GM19395 (cell line): ENCODE measurements at regions not wholly inside any gene's neighbourhood (a gene's known extent, or its start where the extent isn't known, plus 50 kb on each side); places are given as distances from the start of the nearest gene placed in this dataset.
A peak's percentile ranks its signal among the peaks of the same experiment; 100 is the strongest.
"Not testable (repeated sequence)": the region's sequence is repeated elsewhere in the genome, so short reads cannot be mapped to it uniquely, and the experiment has no call there.

ENCODE experiments used
- ATAC-seq: cut with Tn5 transposase; IDR thresholded peaks from one replicate; pipeline ENCODE4 v1.9.1; 2021; ENCODE audit warnings: mild to moderate bottlenecking, moderate library complexity; ENCODE audit not compliant: unreplicated experiment

- ATAC-seq: no peak
Measured at GRCh38 chr15:88994286-88994685, 81.1 kb upstream of the MFGE8 start.

DNA sequence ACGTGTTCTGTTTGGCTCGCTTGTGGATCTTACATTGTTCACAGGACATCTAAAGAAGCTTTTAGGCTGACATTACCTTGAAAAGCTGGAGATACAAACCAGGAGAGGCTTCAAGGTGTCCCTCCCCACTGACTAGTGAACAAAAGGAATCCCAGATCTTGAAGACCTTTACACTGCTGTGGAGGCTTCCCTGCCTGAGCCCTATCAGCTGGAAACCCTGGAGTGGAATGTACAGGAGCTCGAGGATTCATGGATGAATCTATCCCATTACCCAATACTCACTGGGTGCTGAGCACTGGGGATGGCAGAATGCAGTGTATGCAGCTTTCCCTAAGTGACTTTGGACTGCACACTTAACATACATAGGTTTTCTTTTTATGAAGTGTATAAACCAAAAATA, 82.3 kb upstream of the MFGE8 start:
- no peak for ATAC-seq

DNA sequence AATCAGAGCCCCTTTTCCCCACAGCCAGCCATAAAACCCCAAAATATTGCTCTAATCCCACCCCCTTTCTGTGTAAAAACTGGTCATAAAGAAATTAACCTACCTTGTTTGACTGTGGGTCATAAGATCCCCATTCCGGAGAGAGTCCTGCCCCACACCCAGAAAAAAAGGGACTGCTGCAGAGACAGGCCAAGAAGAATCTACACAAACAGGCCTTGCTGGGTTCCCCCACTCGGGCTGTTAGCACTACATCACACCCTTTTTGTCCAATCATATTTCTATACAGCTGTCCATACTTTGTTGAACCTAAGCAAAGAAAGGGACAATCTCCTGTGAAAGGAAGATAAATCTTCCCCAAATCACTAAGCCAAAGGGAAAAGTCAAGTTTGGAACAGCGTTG, 84.4 kb upstream of the MFGE8 start:
- no peak for ATAC-seq

GRCh38 chr15:88998980-88999713, 86.0 kb upstream of the MFGE8 start:
- no peak for ATAC-seq

GRCh38 chr15:89001708-89002275, 86.5 kb upstream of the ABHD2 start:
- ATAC-seq: not testable (repeated sequence)

DNA sequence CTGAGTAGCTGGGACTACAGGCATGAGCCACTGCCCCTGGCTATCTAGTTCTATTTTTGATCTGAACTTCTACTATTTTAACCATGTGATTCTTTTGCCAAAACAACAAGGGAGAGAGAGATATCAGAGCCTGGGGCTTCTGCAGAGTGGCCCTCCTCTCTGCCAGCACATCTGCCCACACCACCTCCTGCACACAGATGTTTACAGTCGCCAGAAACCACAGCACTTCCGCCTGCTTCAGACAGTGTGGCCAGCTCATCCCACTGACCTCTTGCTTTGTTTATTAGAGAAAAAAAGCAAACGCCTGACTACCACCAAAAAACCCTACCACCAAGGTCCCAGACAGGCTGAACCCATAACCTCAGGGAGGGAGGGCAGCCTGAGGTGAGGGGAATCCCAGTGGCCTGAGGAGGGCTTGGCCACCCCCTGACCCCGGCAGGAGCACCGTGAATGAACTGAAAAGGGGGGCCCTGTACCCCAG, 85.9 kb upstream of the ABHD2 start:
- peak; percentile 85 for ATAC-seq

GRCh38 chr15:89002830-89003229, 85.4 kb upstream of the ABHD2 start:
- ATAC-seq: peak; percentile 19

- ATAC-seq: no peak
Measured at GRCh38 chr15:89003865-89004725, 84.2 kb upstream of the ABHD2 start.

GRCh38 chr15:89004726-89005030, 83.6 kb upstream of the ABHD2 start:
- no peak for ATAC-seq

DNA sequence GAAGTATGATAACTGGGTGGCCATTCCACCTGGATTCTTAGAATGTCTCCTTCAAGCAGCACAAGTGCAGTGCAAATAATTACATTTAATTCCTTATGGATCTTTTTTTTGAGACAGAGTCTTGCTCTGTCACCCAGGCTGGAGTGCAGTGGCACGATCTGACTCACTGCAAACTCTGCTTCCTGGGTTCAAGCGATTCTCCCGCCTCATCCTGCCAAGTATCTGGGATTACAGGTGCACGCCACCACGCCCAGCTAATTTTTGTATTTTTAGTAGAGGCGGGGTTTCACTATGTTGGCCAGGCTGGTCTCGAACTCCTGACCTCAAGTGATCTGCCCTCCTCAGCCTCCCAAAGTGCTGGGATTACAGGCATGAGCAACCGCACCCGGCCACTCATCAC, 80.7 kb upstream of the ABHD2 start:
- ATAC-seq: not testable (repeated sequence)

GRCh38 chr15:89007989-89008388, 80.3 kb upstream of the ABHD2 start:
- ATAC-seq: no peak

GRCh38 chr15:89009080-89009479, 79.2 kb upstream of the ABHD2 start:
- no peak for ATAC-seq

- no peak for ATAC-seq
Measured at GRCh38 chr15:89015412-89016097, 72.7 kb upstream of the ABHD2 start.

DNA sequence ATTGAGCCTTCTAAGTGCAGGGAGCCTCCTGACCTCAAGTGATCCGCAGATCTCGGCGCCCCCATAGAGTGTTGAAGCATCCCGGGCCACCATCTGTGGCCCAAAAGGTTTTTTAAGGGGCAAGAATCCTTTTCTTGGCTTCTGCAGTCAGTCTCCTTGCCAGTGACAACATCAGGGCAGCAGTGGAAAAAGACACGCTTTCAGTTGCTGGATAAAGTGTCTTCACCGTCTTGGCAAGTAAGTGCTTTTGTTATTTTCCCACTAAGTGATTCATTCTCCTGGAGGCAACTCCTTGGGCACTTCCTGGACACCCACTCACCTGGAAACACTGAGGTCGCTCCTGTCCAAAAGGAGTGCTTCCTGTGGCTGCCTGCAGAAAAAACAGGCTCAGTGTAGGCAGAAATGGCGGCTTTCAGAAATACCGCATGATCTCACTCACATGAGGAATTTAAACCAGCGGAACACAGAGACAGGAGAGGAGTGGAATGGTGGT, 71.7 kb upstream of the ABHD2 start:
- ATAC-seq: no peak

DNA sequence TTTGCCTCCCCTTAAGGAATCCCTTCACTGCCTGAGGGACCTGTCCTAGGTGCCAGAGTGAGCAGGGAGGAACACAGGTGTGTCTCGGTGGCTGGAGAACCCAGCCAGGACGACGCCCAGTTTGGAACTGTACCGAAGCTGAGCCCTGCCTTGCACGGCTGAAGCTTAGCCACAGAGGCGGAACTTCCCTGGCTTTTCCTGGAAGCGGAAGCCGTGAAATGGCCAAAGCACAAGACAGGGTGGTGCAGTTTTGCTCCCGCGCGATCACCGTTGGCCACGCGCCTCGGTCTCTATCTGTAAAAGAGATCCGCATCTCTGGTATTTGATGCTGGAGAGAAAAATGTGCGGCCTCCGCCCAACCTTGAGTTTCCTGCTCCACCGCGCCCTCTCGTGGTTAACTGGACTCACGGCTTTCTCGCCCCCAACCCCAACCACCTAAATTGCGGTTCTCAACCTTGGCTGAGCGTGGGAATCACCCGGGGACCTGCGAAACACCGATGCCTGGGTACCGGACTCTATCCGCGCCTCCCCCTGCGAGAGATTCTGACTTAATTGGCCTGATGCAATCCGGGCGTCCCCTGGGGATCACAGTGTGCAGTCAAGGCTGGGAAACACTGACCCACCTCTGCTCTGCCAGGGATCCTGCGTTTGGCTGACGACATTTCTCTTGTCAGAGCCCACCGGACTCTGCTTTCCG, 70.7 kb upstream of the ABHD2 start:
- ATAC-seq: peak; percentile 66

- no peak for ATAC-seq
Measured at GRCh38 chr15:89018207-89018606, 70.0 kb upstream of the ABHD2 start.

GRCh38 chr15:89019436-89019835, 68.8 kb upstream of the ABHD2 start:
- ATAC-seq: no peak

GRCh38 chr15:89021224-89021623, 67.0 kb upstream of the ABHD2 start:
- ATAC-seq: no peak

DNA sequence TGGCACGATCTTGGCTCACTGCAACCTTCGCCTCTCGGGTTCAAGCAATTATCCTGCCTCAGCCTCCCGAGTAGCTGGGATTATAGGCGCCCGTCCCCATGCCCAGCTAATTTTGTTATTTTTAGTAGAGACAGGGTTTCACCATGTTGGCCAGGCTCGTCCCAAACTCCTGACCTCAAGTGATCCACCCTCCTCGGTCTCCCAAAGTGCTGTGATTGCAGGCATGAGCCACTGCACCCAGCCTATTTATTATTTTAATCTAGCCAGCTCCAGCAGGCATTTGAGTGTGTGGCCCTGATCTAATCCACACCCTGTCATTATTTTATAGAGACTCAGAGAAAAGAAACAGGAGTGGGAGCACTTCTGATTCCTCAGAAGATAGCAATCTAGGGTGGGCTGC, 66.4 kb upstream of the ABHD2 start:
- not testable (repeated sequence) for ATAC-seq

DNA sequence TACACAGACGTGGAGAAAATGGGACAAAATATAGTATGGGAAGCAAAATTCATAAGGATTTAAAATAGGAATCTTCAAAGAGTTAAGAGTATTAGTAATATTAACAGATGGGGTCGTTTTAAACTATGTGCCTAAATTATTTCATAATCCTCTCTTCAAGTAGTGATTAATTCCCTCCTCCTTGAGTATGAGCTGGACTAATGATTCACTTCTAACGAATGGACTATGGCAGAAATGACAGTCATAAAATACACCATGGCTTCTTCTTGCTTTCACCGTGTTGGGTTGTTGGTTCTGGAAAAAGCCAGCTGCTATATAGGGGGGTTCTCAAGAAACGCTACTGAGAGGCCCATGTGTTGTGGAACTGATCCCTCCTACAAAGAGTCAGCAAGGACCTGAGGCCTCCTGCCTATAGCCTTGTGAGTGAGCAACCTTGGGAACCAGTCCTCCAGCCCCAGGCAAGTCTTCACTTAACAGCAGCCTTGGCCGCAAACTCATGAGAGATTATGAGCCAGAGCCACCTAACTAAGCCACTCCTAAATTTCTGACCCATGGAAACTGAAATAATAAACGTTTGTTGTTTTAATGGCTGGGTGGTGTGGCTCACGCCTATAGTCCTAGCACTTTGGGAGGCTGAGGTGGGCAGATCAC, 64.8 kb upstream of the ABHD2 start:
- no peak for ATAC-seq
